ENCODE measurements at regions not wholly inside any gene's neighbourhood (a gene's known extent, or its start where the extent isn't known, plus 50 kb on each side); places are given as distances from the start of the nearest gene placed in this dataset.

GRCh38 chr5:124628721-124629596 is 117.5 kb downstream of the ZNF608 start:
- TF ChIP-seq EZH2phosphoT487 (IDR thresholded peaks at IDR 0.05; ENCODE audit: borderline replicate concordance, low read depth, low read length) (no peak), CTCF (conservative IDR thresholded peaks at IDR 0.05; ENCODE audit: low read length) (no peak)
- POLR2A ChIA-PET: no interaction called here
- CTCF ChIA-PET (ENCODE audit: unreplicated experiment): interaction anchor here (1.1 kb wide), 1 partner anchor 16 kb away, joined by 3 read pairs; no protein-coding TSS in a partner anchor
- no peaks in the 10 kb centered on the region for H3K79me2 ChIP-seq (ENCODE audit: insufficient read depth, low read depth, low read length)
- intact Hi-C loops (cut with micrococcal nuclease; ENCODE audit: unreplicated experiment): no loop called here
- no peak overlapping the region for H2AFZ ChIP-seq (ENCODE audit: low read length)
- no TSS peak for BruUV-seq (replicated peaks)
- H3K9me3 ChIP-seq (ENCODE audit: low read length): no peaks in the 10 kb centered on the region
- DNase-seq (ENCODE audit: low spot score): no peak
- H3K4me2 ChIP-seq (ENCODE audit: low read length): no peak overlapping the region
- no peak overlapping the region for H3K27ac ChIP-seq (ENCODE audit: low read depth, low read length, poor library complexity, severe bottlenecking)
- no peaks in the 10 kb centered on the region for H4K20me1 ChIP-seq (ENCODE audit: insufficient read depth, low read length)
- no peak overlapping the region for H3K4me3 ChIP-seq (ENCODE audit: low read depth, low read length, poor library complexity, severe bottlenecking)
- H3K36me3 ChIP-seq (ENCODE audit: insufficient read depth, low read length): 0 out of 2 replicates have a peak, but pooled peaks cover 10% of the 10 kb centered on the region
- H3K9me2 ChIP-seq (ENCODE audit: insufficient read depth, low read length): no peaks in the 10 kb centered on the region
- H3K4me1 ChIP-seq (ENCODE audit: insufficient read depth, low read length, poor library complexity, severe bottlenecking): no peaks in the 10 kb centered on the region

GRCh38 chr5:124627815-124628595 is 118.4 kb downstream of the ZNF608 start:
- no TSS peak for BruUV-seq (replicated peaks)

More at GRCh38 chr5:124627815-124628595, 118.4 kb downstream of the ZNF608 start:
- Histone ChIP-seq H2AFZ (ENCODE audit: low read length) (no peak overlapping the region), H3K4me1 (ENCODE audit: insufficient read depth, low read length, poor library complexity, severe bottlenecking) (no peaks in the 10 kb centered on the region), H4K20me1 (ENCODE audit: insufficient read depth, low read length) (no peaks in the 10 kb centered on the region), H3K9me2 (ENCODE audit: insufficient read depth, low read length) (no peaks in the 10 kb centered on the region), H3K9me3 (ENCODE audit: low read length) (no peaks in the 10 kb centered on the region), H3K27ac (ENCODE audit: low read depth, low read length, poor library complexity, severe bottlenecking) (no peak overlapping the region), H3K36me3 (ENCODE audit: insufficient read depth, low read length) (0 out of 2 replicates have a peak, but pooled peaks cover 4% of the 10 kb centered on the region), H3K79me2 (ENCODE audit: insufficient read depth, low read depth, low read length) (no peaks in the 10 kb centered on the region), H3K4me2 (ENCODE audit: low read length) (no peak overlapping the region), H3K4me3 (ENCODE audit: low read depth, low read length, poor library complexity, severe bottlenecking) (no peak overlapping the region)
- intact Hi-C loops (cut with micrococcal nuclease; ENCODE audit: unreplicated experiment): no loop called here
- CTCF ChIA-PET (ENCODE audit: unreplicated experiment): no interaction called here
- POLR2A ChIA-PET: interaction anchor here (0.5 kb wide), 1 partner anchor 1173 kb away, joined by 3 read pairs; no protein-coding TSS in a partner anchor
- DNase-seq (ENCODE audit: low spot score): no peak
- TF ChIP-seq EZH2phosphoT487 (IDR thresholded peaks at IDR 0.05; ENCODE audit: borderline replicate concordance, low read depth, low read length): no peak
- TF ChIP-seq CTCF (conservative IDR thresholded peaks at IDR 0.05; ENCODE audit: low read length): no peak
